ENCODE measurements at regions not wholly inside any gene's neighbourhood (a gene's known extent, or its start where the extent isn't known, plus 50 kb on each side); places are given as distances from the start of the nearest gene placed in this dataset.

DNA sequence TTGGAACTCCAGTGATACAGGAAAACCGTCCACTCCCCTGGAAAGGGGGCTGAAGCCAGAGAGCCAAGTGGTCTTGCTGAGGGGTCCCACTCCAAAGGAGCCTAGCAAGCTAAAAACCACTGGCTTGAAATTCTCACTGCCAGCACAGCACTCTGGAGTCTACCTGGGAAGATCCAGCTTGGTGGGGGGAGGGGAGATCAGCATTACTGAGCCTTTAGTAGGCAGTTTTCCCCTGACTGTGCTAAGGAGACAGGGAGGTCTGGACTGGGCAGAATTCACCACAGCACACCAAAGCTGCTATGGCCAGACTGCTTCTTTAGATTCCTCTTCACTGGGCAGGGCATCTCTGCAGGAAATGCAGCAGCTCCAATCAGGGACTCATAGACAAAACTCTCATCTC, 510.7 kb upstream of the LRRTM1 start:
- Histone ChIP-seq H3K4me3 (no peak overlapping the region), H3K27ac (no peak overlapping the region)
- TF ChIP-seq, protein P1, sequence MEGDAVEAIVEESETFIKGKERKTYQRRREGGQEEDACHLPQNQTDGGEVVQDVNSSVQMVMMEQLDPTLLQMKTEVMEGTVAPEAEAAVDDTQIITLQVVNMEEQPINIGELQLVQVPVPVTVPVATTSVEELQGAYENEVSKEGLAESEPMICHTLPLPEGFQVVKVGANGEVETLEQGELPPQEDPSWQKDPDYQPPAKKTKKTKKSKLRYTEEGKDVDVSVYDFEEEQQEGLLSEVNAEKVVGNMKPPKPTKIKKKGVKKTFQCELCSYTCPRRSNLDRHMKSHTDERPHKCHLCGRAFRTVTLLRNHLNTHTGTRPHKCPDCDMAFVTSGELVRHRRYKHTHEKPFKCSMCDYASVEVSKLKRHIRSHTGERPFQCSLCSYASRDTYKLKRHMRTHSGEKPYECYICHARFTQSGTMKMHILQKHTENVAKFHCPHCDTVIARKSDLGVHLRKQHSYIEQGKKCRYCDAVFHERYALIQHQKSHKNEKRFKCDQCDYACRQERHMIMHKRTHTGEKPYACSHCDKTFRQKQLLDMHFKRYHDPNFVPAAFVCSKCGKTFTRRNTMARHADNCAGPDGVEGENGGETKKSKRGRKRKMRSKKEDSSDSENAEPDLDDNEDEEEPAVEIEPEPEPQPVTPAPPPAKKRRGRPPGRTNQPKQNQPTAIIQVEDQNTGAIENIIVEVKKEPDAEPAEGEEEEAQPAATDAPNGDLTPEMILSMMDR (IDR thresholded peaks at IDR 0.05) = no peak
- no peak for DNase-seq (ENCODE audit: low spot score)

DNA sequence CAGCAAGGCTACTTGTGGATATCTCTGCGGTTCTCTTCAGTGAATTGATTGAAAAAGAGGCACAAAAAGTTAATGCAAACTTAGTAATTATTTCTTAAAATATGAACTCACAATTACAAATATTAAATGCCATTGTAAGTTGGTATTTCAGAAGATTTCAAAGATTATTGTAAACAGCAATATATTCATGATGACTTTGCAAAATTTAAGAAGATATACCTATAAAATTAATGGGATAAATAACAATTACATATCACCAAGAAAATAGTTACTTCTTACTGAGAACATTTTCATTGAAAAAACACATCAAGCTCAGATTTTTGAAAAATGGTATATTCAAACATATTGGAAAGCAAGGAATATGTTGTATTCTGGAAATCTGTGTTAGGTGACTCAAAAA, 482.0 kb upstream of the LRRTM1 start:
- DNase-seq (ENCODE audit: low spot score) = no peak
- TF ChIP-seq, protein P1 (IDR thresholded peaks at IDR 0.05) = no peak
- H3K4me3 ChIP-seq = no peak overlapping the region
- H3K27ac ChIP-seq = no peak overlapping the region

DNA sequence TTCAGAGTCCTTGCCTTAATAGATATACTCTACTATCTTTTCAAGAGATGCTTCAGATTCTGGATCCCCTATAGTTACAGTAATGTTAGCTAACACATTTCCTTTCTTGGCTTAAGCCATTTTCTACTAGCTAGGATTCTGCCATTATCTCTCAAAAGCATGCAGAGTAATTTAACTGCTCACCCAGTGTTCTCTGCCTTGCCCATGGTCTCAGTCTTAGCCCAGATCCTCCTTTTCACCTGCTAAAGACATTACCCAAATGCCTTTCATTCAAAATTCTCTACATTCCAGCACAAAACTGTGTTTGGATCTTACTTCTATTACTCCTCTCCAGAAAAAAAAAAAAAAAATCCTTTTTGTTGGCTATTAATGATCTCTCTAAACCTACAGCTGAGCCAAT, 474.2 kb upstream of the LRRTM1 start:
- no peak for DNase-seq (ENCODE audit: low spot score)
- Histone ChIP-seq H3K27ac (no peak overlapping the region), H3K4me3 (no peak overlapping the region)
- TF ChIP-seq, protein P1 (IDR thresholded peaks at IDR 0.05) = no peak

DNA sequence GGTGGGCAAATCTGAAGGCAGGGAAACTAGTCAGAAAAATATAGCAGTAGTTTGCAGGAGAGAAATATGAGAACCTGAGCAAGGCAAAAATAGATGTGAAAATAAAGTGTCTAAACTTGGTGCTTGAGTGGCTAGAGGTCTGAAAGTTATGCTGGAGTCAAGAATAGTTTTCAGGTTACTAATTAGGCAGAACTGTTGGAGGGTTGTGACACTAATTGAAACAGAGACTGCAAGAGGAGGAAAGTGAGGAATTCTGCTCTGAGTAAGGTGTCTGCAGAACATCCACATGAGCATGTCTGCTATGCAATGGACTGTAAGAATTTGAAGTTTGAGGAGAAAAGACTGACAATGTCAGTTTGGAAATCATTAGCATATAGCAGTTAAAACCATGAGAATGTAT, 444.0 kb upstream of the LRRTM1 start:
- TF ChIP-seq, protein P1 (IDR thresholded peaks at IDR 0.05) = no peak
- no peak for DNase-seq (ENCODE audit: low spot score)
- H3K4me3 ChIP-seq = no peak overlapping the region
- no peak overlapping the region for H3K27ac ChIP-seq

DNA sequence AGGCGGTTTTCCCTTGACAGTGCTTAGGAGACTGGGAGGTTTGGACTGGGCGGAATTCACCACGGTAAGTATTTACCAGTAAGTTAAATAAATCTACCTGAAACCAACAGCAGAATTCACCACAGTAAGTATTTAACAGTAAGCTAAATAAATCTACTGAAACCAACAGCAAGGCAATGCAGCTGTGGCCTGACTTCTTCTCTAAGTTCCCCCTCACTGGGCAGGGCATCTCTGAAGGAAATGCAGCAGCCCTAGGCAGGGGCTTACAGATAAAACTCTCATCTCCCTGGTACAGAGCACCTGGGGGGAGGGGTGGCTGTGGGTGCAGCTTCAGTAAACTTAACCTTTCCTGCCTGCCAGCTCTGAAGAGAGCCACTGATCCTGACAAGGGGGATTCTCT, 432.5 kb upstream of the LRRTM1 start:
- TF ChIP-seq, protein P1 (IDR thresholded peaks at IDR 0.05) = no peak
- H3K4me3 ChIP-seq = no peak overlapping the region
- DNase-seq (ENCODE audit: low spot score) = no peak
- no peak overlapping the region for H3K27ac ChIP-seq

DNA sequence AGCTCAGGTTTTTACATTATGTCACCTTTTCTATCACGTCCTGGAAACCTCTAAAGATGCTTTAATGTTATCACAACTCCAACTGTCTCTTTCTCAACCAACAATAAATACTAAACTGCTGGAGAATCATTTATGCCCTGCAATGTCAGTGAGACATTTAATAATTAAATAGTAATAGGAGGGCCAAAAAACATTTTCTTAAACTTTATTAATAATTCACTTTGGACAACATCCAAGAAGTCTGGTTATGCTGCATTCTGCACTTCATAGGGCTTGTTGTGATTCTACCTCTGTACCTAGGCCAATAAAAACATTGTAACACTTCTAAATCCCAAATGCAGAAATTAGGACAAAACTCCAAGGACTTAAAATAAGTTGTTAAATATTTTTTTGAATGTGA, 420.4 kb upstream of the LRRTM1 start:
- H3K27ac ChIP-seq = no peak overlapping the region
- TF ChIP-seq, protein P1 (IDR thresholded peaks at IDR 0.05) = no peak
- H3K4me3 ChIP-seq = no peak overlapping the region
- DNase-seq (ENCODE audit: low spot score) = no peak

DNA sequence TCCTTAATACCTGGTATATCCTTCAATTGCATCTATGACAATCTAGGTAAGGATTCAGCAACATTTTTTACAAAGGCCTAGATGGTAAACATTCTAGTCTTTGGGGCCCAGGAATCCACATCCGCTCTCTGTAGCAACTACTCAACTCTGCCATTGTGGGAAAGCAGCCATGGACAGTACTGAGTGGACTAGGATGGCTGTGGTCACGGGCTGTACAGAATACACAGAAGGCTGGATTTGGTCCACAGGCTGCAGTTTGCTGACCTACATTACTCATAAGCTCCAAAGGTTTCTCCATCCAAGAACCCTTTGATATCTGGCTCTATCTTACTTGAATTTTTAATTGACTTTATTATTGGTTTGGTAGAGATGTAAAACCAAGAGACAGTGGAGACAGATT, 418.3 kb upstream of the LRRTM1 start:
- no peak for DNase-seq (ENCODE audit: low spot score)
- TF ChIP-seq, protein P1 (IDR thresholded peaks at IDR 0.05) = no peak
- H3K4me3 ChIP-seq = no peak overlapping the region
- no peak overlapping the region for H3K27ac ChIP-seq

Measured in coronary artery (tissue), 2 donors.